ENCODE measurements at regions not wholly inside any gene's neighbourhood (a gene's known extent, or its start where the extent isn't known, plus 50 kb on each side); places are given as distances from the start of the nearest gene placed in this dataset.

- Histone ChIP-seq H2AFZ (ENCODE audit: insufficient read depth, low read depth, low read length, poor library complexity, severe bottlenecking) (no peak overlapping the region), H3K27ac (ENCODE audit: low read depth in 1 of 2, low read length in 2 of 2) (no peak overlapping the region), H3K4me2 (replicated peaks; ENCODE audit: extremely low read depth, low read length, poor library complexity, severe bottlenecking) (no peak overlapping the region), H3K4me1 (ENCODE audit: control insufficient read depth in 1 of 2, insufficient read depth in 2 of 2, low read length in 2 of 2) (no peaks in the 10 kb centered on the region), H3K4me3 (replicated peaks in 1 of 3; ENCODE audit: low read depth in 2 of 3, low read length in 3 of 3) (no peak overlapping the region), H3K27me3 (ENCODE audit: control insufficient read depth in 2 of 2, insufficient read depth in 2 of 2, low read length in 2 of 2) (no peaks in the 10 kb centered on the region), H3K79me2 (ENCODE audit: insufficient read depth, low read length) (no peaks in the 10 kb centered on the region), H3K9ac (ENCODE audit: insufficient read depth, low read length, poor library complexity, severe bottlenecking) (no peak overlapping the region), H3K9me3 (replicated peaks in 1 of 2; ENCODE audit: control insufficient read depth in 1 of 2, insufficient read depth in 1 of 2, low read length in 2 of 2) (peaks cover 0 to 10% of the 10 kb centered on the region in 2 donors), H4K20me1 (ENCODE audit: insufficient read depth, low read length) (no peaks in the 10 kb centered on the region), H3K36me3 (replicated peaks in 1 of 2; ENCODE audit: control insufficient read depth in 1 of 2, insufficient read depth in 2 of 2, low read length in 2 of 2) (no peaks in the 10 kb centered on the region)
- H3K4me3 Mint-ChIP-seq, result no peak overlapping the region
- no peak for DNase-seq
- H3K9me3 Mint-ChIP-seq, result peaks cover 2 to 12% (median 5%) of the 10 kb centered on the region in 7 donors
- H3K27me3 Mint-ChIP-seq (ENCODE audit: low read depth in 3 of 3), result no peaks in the 10 kb centered on the region
- H3K4me1 Mint-ChIP-seq, result no peaks in the 10 kb centered on the region
- H3K27ac Mint-ChIP-seq, result no peak overlapping the region
- no peaks in the 10 kb centered on the region for H3K36me3 Mint-ChIP-seq
- intact Hi-C loops (cut with micrococcal nuclease), result no loop called here
- 87% methylated on average over 9 of the region's 12 CpGs for whole genome bisulfite sequencing (ENCODE audit: insufficient coverage)
- TF ChIP-seq CTCF (IDR thresholded peaks at IDR 0.05), result no peak
Measured at GRCh38 chr6:82836022-82836575, 229.5 kb downstream of the UBE3D start.

GRCh38 chr6:82840571-82840970 lies 225.1 kb downstream of the UBE3D start:
- no peaks in the 10 kb centered on the region for H3K4me1 ChIP-seq (ENCODE audit: control insufficient read depth in 1 of 2, insufficient read depth in 2 of 2, low read length in 2 of 2)
- no peak overlapping the region for H3K4me3 ChIP-seq (replicated peaks in 1 of 3; ENCODE audit: low read depth in 2 of 3, low read length in 3 of 3)
- Mint-ChIP-seq H3K9me3 (peaks cover 2 to 14% (median 4%) of the 10 kb centered on the region in 7 donors), H3K27ac (no peak overlapping the region), H3K36me3 (no peaks in the 10 kb centered on the region), H3K4me3 (no peak overlapping the region), H3K4me1 (no peaks in the 10 kb centered on the region), H3K27me3 (ENCODE audit: low read depth in 3 of 3) (no peaks in the 10 kb centered on the region)
- no peak overlapping the region for H3K4me2 ChIP-seq (replicated peaks; ENCODE audit: extremely low read depth, low read length, poor library complexity, severe bottlenecking)
- peaks cover 0 to 13% of the 10 kb centered on the region in 2 donors for H3K9me3 ChIP-seq (replicated peaks in 1 of 2; ENCODE audit: control insufficient read depth in 1 of 2, insufficient read depth in 1 of 2, low read length in 2 of 2)
- H3K27me3 ChIP-seq (ENCODE audit: control insufficient read depth in 2 of 2, insufficient read depth in 2 of 2, low read length in 2 of 2), result no peaks in the 10 kb centered on the region
- no peak for TF ChIP-seq CTCF (IDR thresholded peaks at IDR 0.05)
- intact Hi-C loops (cut with micrococcal nuclease), result no loop called here
- no peak for DNase-seq
- H3K9ac ChIP-seq (ENCODE audit: insufficient read depth, low read length, poor library complexity, severe bottlenecking), result no peak overlapping the region
- no peaks in the 10 kb centered on the region for H4K20me1 ChIP-seq (ENCODE audit: insufficient read depth, low read length)
- no peaks in the 10 kb centered on the region for H3K79me2 ChIP-seq (ENCODE audit: insufficient read depth, low read length)
- no peaks in the 10 kb centered on the region for H3K36me3 ChIP-seq (replicated peaks in 1 of 2; ENCODE audit: control insufficient read depth in 1 of 2, insufficient read depth in 2 of 2, low read length in 2 of 2)
- H3K27ac ChIP-seq (ENCODE audit: low read depth in 1 of 2, low read length in 2 of 2), result no peak overlapping the region
- WGBS (ENCODE audit: insufficient coverage), result no CpG with 5 or more reads among the region's 1 CpG
- H2AFZ ChIP-seq (ENCODE audit: insufficient read depth, low read depth, low read length, poor library complexity, severe bottlenecking), result no peak overlapping the region
